ENCODE measurements at regions not wholly inside any gene's neighbourhood (a gene's known extent, or its start where the extent isn't known, plus 50 kb on each side); places are given as distances from the start of the nearest gene placed in this dataset.

- no peaks in the 10 kb centered on the region for H3K9me3 Mint-ChIP-seq
- peaks cover 3 to 4% of the 10 kb centered on the region in 2 donors for H3K4me1 Mint-ChIP-seq (ENCODE audit: low read depth in 2 of 2)
- no peak overlapping the region for H3K4me3 Mint-ChIP-seq
- DNase-seq (ENCODE audit: low spot score): no peak
- H3K27ac Mint-ChIP-seq: no peak overlapping the region
- no peaks in the 10 kb centered on the region for H3K36me3 Mint-ChIP-seq
- no peaks in the 10 kb centered on the region for H3K27me3 Mint-ChIP-seq
- no peak for ATAC-seq
Observed at GRCh38 chr5:93805616-93806379, 64.4 kb upstream of the POU5F2 start.

GRCh38 chr5:93800988-93801811, 59.8 kb upstream of the POU5F2 start:
- no peak for ATAC-seq
- no peak for DNase-seq (ENCODE audit: low spot score)

DNA sequence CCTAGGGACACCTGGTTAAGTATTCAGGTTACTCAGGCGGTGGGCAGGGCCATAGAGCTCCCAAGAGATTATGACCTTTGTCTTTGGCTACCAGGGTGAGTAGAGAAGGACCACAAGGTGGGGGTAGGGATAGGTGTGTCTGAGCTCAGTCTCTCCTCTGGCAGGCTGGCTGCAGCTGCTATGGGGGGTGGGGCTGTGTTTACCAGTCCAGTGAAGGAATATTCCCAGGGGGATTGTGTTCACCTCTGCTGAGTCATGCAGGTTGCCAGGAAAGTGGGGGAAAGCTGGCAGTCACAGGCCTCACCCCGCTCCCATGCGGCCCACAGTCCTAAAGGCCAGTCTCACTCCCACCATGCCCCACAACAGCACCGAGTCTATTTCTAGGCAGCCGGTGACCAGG, 53.6 kb upstream of the POU5F2 start:
- Mint-ChIP-seq H3K9me3 (no peaks in the 10 kb centered on the region), H3K4me3 (no peak overlapping the region), H3K36me3 (peaks cover 4% of the 10 kb centered on the region), H3K27me3 (no peaks in the 10 kb centered on the region), H3K27ac (no peak overlapping the region), H3K4me1 (ENCODE audit: low read depth in 2 of 2) (peaks cover 5 to 12% of the 10 kb centered on the region in 2 donors)
- DNase-seq (ENCODE audit: low spot score) (no peak), ATAC-seq (no peak)

More at GRCh38 chr5:93800988-93801811, 59.8 kb upstream of the POU5F2 start:
- Mint-ChIP-seq H3K27me3 (no peaks in the 10 kb centered on the region), H3K9me3 (no peaks in the 10 kb centered on the region), H3K4me3 (no peak overlapping the region), H3K4me1 (ENCODE audit: low read depth in 2 of 2) (peaks cover 3 to 4% of the 10 kb centered on the region in 2 donors), H3K36me3 (no peaks in the 10 kb centered on the region), H3K27ac (no peak overlapping the region)

- H3K27ac Mint-ChIP-seq: no peak overlapping the region
- peaks cover 4% of the 10 kb centered on the region for H3K36me3 Mint-ChIP-seq
- no peaks in the 10 kb centered on the region for H3K27me3 Mint-ChIP-seq
- peaks cover 5 to 12% of the 10 kb centered on the region in 2 donors for H3K4me1 Mint-ChIP-seq (ENCODE audit: low read depth in 2 of 2)
- no peak overlapping the region for H3K4me3 Mint-ChIP-seq
- DNase-seq (ENCODE audit: low spot score): no peak
- no peaks in the 10 kb centered on the region for H3K9me3 Mint-ChIP-seq
- no peak for ATAC-seq
Observed at GRCh38 chr5:93793159-93793781, 51.9 kb upstream of the POU5F2 start.

- H3K36me3 Mint-ChIP-seq: peaks cover 4% of the 10 kb centered on the region
- no peak for DNase-seq (ENCODE audit: low spot score)
- no peaks in the 10 kb centered on the region for H3K9me3 Mint-ChIP-seq
- no peak overlapping the region for H3K4me3 Mint-ChIP-seq
- no peak overlapping the region for H3K27ac Mint-ChIP-seq
- H3K27me3 Mint-ChIP-seq: no peaks in the 10 kb centered on the region
- ATAC-seq: no peak
- peaks cover 5 to 12% of the 10 kb centered on the region in 2 donors for H3K4me1 Mint-ChIP-seq (ENCODE audit: low read depth in 2 of 2)
Observed at GRCh38 chr5:93791518-93791972, 50.1 kb upstream of the POU5F2 start.
